IPS-18a (cell line): ENCODE measurements at regions not wholly inside any gene's neighbourhood (a gene's known extent, or its start where the extent isn't known, plus 50 kb on each side); places are given as distances from the start of the nearest gene placed in this dataset.

ENCODE experiments used
- H3K27ac ChIP-seq: one replicate; pipeline ENCODE4 v1.5.1; 2013; ENCODE audit warnings: low read length
- H3K27me3 ChIP-seq: one replicate; pipeline ENCODE4 v1.6.1; 2013; ENCODE audit warnings: mild to moderate bottlenecking, low read length; ENCODE audit not compliant: control insufficient read depth, insufficient read depth
- H3K36me3 ChIP-seq: one replicate; pipeline ENCODE4 v1.6.1; 2013; ENCODE audit warnings: low read depth, low read length; ENCODE audit not compliant: control insufficient read depth
- H3K4me1 ChIP-seq: one replicate; pipeline ENCODE4 v1.6.1; 2013; ENCODE audit warnings: low read depth, low read length; ENCODE audit not compliant: control insufficient read depth
- H3K4me3 ChIP-seq: one replicate; pipeline ENCODE4 v1.5.1; 2013; ENCODE audit warnings: low read length
- H3K9ac ChIP-seq: one replicate; pipeline ENCODE4 v1.6.1; 2013; ENCODE audit warnings: mild to moderate bottlenecking, low read length, moderate library complexity
- H3K9me3 ChIP-seq: one replicate; pipeline ENCODE4 v1.6.1; 2013; ENCODE audit warnings: low read depth, low read length; ENCODE audit not compliant: control insufficient read depth

DNA sequence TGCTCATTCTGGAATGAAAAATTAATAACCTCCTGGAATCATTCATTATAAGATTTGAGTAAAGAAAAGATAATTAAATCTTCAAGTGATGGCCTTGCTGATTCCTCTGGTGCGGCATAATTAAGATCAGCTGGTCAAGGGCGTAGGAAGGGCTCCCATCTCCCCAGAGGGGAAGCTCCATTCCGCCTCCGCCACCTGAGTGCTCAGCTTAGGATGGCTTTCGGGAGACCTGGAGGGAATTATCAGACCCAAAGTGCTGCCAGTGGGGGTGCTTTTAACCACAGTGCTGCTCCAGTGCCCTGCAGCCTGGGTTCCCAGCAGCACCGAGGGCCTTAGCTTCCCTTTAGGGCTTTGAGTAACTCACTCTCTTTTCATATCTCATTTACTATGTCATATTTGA, 556.6 kb upstream of the RGMA start:
- no peak overlapping the region for H3K27ac ChIP-seq
- H3K4me3 ChIP-seq = no peak overlapping the region
- no peak overlapping the region for H3K9ac ChIP-seq
- H3K4me1 ChIP-seq = no peaks in the 10 kb centered on the region
- no peaks in the 10 kb centered on the region for H3K36me3 ChIP-seq
- no peaks in the 10 kb centered on the region for H3K9me3 ChIP-seq
- no peaks in the 10 kb centered on the region for H3K27me3 ChIP-seq

DNA sequence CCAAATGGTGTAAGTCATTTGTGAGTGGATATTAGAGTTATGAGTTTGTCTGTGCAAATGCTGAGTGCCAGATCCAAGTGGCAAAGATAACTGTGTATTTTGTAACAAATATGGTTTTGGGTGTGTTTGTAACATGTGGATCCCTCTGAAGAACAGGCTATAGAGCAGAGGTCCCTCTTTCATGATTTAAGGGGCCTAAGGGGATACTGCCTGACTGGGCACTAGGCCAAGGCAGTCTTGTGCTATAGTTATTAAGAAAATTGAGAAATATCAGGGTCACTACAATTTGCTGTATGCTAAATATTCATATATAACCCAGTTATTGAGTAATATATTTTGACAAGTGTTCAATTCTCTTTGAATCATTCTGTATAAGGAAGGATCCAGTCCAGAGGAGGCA, 555.6 kb upstream of the RGMA start:
- Histone ChIP-seq H3K4me1 (no peaks in the 10 kb centered on the region), H3K9me3 (no peaks in the 10 kb centered on the region), H3K36me3 (no peaks in the 10 kb centered on the region), H3K27ac (no peak overlapping the region), H3K27me3 (no peaks in the 10 kb centered on the region), H3K4me3 (no peak overlapping the region), H3K9ac (no peak overlapping the region)

DNA sequence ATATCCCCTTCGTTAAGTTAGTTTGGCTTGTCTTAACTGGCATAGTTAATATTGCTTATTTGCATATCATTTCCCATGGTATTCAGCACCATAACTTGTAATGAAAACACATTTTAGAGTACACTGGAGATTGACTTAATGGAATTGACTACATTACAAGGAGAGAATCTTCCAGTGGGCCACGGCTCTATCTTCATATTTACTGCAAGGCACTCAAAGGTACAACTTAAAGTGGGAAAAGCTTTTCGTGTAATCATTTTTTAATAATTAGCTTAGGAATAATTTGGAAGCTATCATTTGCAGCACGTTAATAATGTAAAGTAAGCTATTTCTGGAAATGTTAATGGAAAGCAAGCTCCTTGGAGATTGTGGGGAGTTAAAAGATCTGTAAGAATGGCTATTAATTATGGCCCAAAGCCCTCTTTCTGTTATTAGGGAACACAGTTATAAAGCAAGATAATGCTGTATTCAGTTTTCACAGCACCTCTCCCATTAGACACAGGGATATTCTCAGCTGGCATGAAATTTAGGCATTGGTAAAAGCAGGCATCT, 551.5 kb upstream of the RGMA start:
- no peaks in the 10 kb centered on the region for H3K9me3 ChIP-seq
- H3K9ac ChIP-seq = no peak overlapping the region
- H3K4me3 ChIP-seq = no peak overlapping the region
- no peak overlapping the region for H3K27ac ChIP-seq
- H3K27me3 ChIP-seq = no peaks in the 10 kb centered on the region
- H3K4me1 ChIP-seq = no peaks in the 10 kb centered on the region
- H3K36me3 ChIP-seq = no peaks in the 10 kb centered on the region

DNA sequence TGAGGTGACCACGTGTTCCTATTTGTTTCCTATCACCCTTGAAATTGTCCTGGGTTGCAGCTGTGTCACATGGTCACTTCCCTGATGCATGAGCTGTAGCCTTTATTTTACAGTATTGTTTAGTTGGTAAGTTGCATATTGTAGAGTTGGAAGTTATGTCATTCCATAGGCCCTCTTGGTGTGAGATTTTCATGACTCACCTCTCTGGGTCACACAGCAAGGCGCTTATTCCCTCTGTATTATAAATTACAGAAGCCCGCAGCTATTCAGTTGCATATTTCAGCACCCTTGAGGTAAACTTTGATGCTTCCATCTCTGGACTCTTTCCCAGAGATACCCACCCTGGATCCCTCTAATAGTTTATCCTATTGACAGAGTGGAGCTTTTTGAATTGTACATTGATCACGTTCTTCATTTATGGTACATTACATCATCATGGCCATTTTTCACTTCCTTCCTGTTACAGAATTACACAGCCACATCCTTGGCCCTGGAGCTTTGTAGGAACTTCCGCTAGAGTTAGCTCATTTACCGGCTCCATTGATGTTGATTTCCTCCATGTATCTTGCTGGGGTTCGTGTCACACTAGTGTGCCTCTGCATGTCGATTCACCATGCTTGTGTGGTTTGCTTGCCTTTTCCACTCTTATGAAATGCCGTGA, 543.1 kb upstream of the RGMA start:
- Histone ChIP-seq H3K36me3 (no peaks in the 10 kb centered on the region), H3K27me3 (no peaks in the 10 kb centered on the region), H3K9me3 (no peaks in the 10 kb centered on the region), H3K9ac (no peak overlapping the region), H3K4me1 (no peaks in the 10 kb centered on the region), H3K27ac (no peak overlapping the region), H3K4me3 (no peak overlapping the region)

DNA sequence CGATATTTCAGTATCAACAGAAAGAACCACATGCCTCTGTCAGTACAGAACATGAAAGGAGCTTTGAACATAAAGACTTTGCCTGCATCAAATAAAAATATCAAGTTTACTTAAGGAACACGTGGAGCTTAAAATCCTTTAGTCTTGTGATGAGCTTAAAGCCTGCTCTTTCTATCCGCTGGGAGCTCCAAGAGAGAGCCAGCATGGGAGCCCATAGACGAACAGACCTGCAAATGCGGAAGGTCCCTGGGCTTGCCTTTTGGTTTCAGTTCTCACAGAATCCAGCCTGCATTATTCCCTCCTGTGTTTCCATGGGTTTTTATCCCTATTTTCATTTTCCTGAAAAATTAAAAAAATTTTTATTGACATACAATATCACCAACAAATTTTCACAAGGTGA, 530.6 kb upstream of the RGMA start:
- H3K4me3 ChIP-seq = no peak overlapping the region
- no peaks in the 10 kb centered on the region for H3K9me3 ChIP-seq
- H3K27me3 ChIP-seq = no peaks in the 10 kb centered on the region
- peaks cover 11% of the 10 kb centered on the region for H3K4me1 ChIP-seq
- H3K36me3 ChIP-seq = no peaks in the 10 kb centered on the region
- H3K27ac ChIP-seq = no peak overlapping the region
- no peak overlapping the region for H3K9ac ChIP-seq

DNA sequence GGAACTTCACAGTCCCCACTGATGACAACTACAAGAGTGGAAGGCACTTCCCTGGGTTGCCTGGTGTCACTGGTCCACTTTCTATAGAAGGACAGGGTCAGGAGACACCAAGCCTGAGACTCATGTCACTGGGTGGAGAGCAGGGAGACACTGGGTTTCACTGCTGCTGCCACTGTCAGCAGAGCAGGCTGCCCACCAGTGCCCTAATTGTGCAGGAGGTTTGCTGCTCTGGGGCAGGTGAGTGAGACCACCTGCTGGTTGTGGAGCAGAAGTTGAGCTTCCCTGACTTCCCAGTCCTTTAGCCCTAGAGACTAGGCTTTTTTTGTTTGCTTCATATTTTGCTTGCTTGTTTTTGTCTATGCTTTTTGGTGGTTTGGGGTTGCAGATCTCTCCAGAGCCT, 528.4 kb upstream of the RGMA start:
- peaks cover 11% of the 10 kb centered on the region for H3K4me1 ChIP-seq
- no peak overlapping the region for H3K27ac ChIP-seq
- H3K9me3 ChIP-seq = no peaks in the 10 kb centered on the region
- no peaks in the 10 kb centered on the region for H3K27me3 ChIP-seq
- H3K4me3 ChIP-seq = no peak overlapping the region
- H3K9ac ChIP-seq = no peak overlapping the region
- no peaks in the 10 kb centered on the region for H3K36me3 ChIP-seq

DNA sequence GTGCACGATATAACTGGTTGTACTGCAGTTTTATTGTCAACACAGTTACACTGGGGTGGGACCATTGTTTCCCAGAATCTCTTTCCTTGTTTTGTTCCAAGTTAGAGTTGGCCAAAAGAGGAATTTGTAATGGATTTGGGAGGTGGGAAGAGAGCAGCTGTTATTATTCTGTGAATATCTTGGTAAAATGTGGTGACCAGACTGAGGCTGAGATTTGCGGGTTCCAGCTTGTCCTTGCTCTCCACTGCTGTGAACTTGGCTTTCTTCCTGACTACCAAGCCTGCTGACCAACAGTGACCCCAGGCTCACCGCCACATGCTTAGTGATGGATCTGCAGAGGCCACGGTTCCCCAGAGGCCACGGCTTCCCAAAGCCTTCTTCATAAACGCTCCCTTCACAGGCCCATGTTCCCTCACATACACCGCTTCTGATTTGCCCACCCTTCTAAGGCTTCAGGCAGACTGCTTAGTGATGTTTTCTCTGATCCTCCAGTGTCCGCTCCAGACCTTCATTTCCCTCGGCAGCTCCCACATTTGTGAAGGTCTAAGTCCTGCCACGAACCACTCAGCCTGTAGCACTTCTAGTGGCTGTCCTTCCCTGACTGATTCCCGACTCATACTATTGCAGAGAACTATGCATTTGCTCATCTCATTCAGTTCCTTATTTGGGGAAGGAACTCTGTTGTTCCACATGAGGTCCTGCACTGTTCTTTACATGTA, 525.5 kb upstream of the RGMA start:
- no peaks in the 10 kb centered on the region for H3K36me3 ChIP-seq
- H3K9ac ChIP-seq = no peak overlapping the region
- no peaks in the 10 kb centered on the region for H3K27me3 ChIP-seq
- H3K4me3 ChIP-seq = no peak overlapping the region
- no peaks in the 10 kb centered on the region for H3K9me3 ChIP-seq
- H3K27ac ChIP-seq = no peak overlapping the region
- peaks cover 4% of the 10 kb centered on the region for H3K4me1 ChIP-seq

DNA sequence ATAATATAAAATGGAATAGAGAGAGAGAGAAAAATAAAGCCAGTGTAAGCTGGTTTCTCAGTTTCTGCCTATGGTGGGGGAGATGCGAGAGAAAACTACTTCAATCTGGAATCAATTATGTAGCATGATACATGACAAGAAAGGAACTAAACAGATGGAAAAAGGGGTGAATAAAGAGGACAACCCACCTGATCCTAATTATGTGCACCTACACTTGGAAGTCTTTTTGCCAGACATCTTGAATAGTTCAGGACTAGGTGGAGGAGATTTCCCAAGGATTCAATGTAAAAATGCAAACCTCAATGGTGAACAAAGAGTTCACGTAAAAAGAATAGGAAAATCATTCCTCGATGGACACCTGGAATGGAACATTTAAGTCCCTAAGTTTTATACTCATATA, 524.4 kb upstream of the RGMA start:
- Histone ChIP-seq H3K27me3 (no peaks in the 10 kb centered on the region), H3K4me1 (no peaks in the 10 kb centered on the region), H3K27ac (no peak overlapping the region), H3K9ac (no peak overlapping the region), H3K4me3 (no peak overlapping the region), H3K36me3 (no peaks in the 10 kb centered on the region), H3K9me3 (no peaks in the 10 kb centered on the region)

DNA sequence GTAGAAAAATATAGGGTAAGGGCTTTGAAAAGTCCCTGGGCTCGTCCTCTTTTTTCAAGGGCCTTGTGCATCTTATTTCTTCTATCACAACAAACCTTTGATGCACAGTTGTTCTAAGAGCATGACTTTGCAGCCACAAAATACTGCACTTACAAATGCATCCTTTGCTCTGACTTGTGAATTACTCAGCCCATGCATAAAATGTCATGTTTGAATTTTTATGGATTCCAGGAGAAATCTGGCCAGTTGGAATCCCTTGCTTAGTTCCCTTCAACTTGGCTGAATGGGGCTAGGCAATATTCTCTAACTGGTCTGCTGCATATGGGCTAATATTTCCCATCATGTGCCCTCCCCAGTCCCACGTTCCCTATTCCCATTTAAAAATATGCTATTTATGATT, 523.9 kb upstream of the RGMA start:
- H3K27ac ChIP-seq = no peak overlapping the region
- H3K9ac ChIP-seq = no peak overlapping the region
- no peak overlapping the region for H3K4me3 ChIP-seq
- no peaks in the 10 kb centered on the region for H3K27me3 ChIP-seq
- no peaks in the 10 kb centered on the region for H3K9me3 ChIP-seq
- H3K4me1 ChIP-seq = no peaks in the 10 kb centered on the region
- no peaks in the 10 kb centered on the region for H3K36me3 ChIP-seq

DNA sequence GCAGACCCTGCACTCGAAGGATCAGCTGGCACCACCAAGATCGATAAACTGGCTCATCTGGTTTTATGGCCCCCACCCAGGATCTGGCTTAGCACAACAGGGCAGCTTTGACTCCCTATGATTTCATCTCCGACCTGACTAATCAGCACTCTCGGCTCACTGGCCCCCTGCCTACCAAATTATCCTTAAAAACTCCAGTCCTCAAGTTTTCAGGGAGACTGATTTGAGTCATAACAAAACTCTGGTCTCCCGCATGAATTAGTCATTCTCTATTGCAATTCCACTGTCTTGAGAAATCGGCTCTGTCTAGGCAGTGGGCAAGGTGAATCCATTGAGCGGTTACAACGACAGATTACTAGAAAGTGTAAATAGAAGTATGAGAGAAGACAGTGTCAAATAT, 521.9 kb upstream of the RGMA start:
- Histone ChIP-seq H3K9me3 (no peaks in the 10 kb centered on the region), H3K27me3 (no peaks in the 10 kb centered on the region), H3K4me1 (no peaks in the 10 kb centered on the region), H3K9ac (no peak overlapping the region), H3K36me3 (no peaks in the 10 kb centered on the region), H3K27ac (no peak overlapping the region), H3K4me3 (no peak overlapping the region)

DNA sequence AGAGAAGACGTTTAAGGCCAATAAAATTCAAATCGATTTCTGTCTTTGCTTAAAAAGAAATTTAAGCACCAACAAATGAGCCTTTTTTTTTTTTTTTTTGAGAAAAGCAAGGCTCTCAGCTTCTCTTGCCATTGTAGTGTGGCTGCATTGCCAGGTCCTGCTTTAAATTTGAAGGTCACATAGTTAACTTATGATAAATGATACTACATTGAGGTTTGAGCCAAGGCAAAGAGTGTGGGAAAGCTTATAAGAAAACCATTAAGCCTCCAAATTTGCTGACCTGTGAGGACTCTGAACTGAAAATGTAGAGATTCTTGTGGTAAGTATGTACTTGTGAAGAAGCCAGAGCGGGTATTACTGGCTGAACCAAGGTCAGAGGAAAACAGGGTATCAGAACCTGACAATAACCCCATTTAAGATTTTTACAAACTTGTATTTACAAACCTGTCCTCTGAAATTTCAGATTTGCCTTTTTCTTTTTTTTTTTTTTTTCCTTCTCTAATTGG, 519.7 kb upstream of the RGMA start:
- Histone ChIP-seq H3K36me3 (no peaks in the 10 kb centered on the region), H3K9me3 (no peaks in the 10 kb centered on the region), H3K4me1 (peaks cover 9% of the 10 kb centered on the region), H3K9ac (no peak overlapping the region), H3K27ac (no peak overlapping the region), H3K27me3 (no peaks in the 10 kb centered on the region), H3K4me3 (no peak overlapping the region)

DNA sequence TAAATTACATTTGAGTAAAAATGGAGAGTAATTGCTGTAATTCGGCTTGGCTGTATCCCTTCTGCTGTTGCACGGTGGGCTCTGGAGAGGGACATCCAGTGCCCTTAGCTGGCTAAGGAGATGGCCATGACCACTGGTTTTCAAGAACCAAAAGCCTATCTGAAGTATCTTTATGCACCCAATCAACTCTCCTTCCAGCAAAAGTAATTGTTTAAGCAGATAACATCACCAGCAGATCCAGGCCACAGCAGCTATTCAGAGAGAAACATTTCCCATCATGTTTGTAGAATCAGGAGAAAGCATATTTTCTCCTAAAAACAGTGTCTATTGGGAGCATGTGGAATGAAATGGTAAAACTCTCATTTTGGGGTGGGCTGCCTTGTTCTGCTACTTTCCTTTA, 514.5 kb upstream of the RGMA start:
- no peak overlapping the region for H3K27ac ChIP-seq
- H3K9ac ChIP-seq = no peak overlapping the region
- no peak overlapping the region for H3K4me3 ChIP-seq
- H3K36me3 ChIP-seq = no peaks in the 10 kb centered on the region
- no peaks in the 10 kb centered on the region for H3K9me3 ChIP-seq
- H3K4me1 ChIP-seq = peaks cover 17% of the 10 kb centered on the region
- no peaks in the 10 kb centered on the region for H3K27me3 ChIP-seq
